GM23338 (cell line): ENCODE measurements at regions not wholly inside any gene's neighbourhood (a gene's known extent, or its start where the extent isn't known, plus 50 kb on each side); places are given as distances from the start of the nearest gene placed in this dataset.

ENCODE experiments used
- EZH2 ChIP-seq: fragments of 200-600 bp; sonication (generic); IDR thresholded peaks from one replicate; pipeline ENCODE4 v1.8.0; 2017; ENCODE audit warnings: antibody characterized with exemption, mild to moderate bottlenecking, low read depth; ENCODE audit not compliant: unreplicated experiment
- POLR2AphosphoS5 ChIP-seq: IDR thresholded peaks from 2 replicates; pipeline ENCODE4 v1.6.1; 2016; ENCODE audit warnings: antibody characterized with exemption, low read depth
- REST ChIP-seq: IDR thresholded peaks from one replicate; pipeline ENCODE4 v1.6.1; 2018; ENCODE audit warnings: antibody characterized with exemption; ENCODE audit not compliant: unreplicated experiment
- ZNF331 ChIP-seq: fragments of 250-450 bp; sonication (Bioruptor Pico); IDR thresholded peaks from 2 replicates; pipeline ENCODE4 v1.5.0; 2020; ENCODE audit warnings: low read depth, mild to moderate bottlenecking, moderate library complexity
- TF ChIP-seq, protein P1 (sequence below), 2 experiments: fragments of 200-600 bp in 1 of 2; sonication (generic) in 1 of 2; conservative IDR thresholded peaks; 2 replicates each; pipeline versions ENCODE4 v1.5.1 to v1.6.1; 2016 to 2017; ENCODE audit warnings: antibody characterized with exemption in 2 of 2, low read depth in 2 of 2, mild to moderate bottlenecking in 2 of 2, moderate library complexity in 1 of 2

DNA sequence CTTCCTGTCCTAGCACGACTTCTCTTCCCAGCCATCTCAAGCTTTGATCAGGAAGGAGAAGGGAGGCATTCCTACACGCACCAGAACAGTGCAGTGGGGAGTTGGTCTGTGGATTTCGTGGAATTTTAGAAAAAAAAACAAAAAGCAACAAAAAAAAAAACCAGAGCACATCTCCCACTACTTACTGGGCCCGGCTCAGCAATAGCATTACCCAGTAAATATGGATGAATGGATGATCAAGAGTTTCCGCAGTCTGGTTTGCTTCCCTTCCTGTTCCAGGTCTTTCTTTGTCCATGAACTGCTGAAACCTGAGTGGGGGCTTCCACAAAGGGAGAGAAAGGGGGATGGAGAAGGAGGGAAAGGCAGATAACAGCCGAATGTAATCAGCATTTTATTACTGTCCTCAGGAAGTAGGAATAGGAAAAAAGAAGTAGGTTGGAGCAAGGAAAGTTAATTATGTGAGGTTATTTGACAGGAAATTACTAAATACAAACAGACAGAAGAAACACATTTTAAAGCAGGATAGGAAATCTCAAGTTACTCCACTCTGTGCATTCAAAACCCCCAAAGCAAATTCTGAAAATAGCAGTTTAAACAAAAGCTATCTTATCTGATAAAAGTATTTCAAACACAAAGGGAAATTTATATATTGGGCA, 349.0 kb downstream of the PRL start:
- TF ChIP-seq, protein P1, sequence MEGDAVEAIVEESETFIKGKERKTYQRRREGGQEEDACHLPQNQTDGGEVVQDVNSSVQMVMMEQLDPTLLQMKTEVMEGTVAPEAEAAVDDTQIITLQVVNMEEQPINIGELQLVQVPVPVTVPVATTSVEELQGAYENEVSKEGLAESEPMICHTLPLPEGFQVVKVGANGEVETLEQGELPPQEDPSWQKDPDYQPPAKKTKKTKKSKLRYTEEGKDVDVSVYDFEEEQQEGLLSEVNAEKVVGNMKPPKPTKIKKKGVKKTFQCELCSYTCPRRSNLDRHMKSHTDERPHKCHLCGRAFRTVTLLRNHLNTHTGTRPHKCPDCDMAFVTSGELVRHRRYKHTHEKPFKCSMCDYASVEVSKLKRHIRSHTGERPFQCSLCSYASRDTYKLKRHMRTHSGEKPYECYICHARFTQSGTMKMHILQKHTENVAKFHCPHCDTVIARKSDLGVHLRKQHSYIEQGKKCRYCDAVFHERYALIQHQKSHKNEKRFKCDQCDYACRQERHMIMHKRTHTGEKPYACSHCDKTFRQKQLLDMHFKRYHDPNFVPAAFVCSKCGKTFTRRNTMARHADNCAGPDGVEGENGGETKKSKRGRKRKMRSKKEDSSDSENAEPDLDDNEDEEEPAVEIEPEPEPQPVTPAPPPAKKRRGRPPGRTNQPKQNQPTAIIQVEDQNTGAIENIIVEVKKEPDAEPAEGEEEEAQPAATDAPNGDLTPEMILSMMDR (conservative IDR thresholded peaks at IDR 0.05; ENCODE audit: low read depth in 2 of 2) = no peak
- TF ChIP-seq POLR2AphosphoS5 (no peak), EZH2 (no peak), ZNF331 (CRISPR knock-in tag) (no peak), REST (no peak)
